ENCODE measurements at regions not wholly inside any gene's neighbourhood (a gene's known extent, or its start where the extent isn't known, plus 50 kb on each side); places are given as distances from the start of the nearest gene placed in this dataset.
"Not testable (repeated sequence)": the region's sequence is repeated elsewhere in the genome, so short reads cannot be mapped to it uniquely, and the experiment has no call there.

DNA sequence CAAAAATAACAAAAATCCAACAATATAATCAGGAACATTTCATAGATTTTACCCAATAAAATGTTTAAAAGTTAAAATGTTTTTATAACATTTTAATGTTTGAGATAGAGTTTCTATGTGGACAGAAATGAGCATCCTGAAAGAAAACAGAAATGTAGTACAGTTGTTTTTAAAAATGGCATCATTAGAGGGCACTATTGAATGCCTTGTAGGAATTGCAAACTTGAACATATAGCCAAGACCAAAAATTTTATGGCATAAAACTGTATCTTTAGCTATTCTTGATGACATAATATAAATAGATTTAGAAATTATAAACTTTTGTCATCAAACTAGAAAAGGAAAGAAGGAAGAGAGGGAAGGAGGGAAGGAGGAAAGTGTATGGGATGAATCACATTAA, 1372.7 kb downstream of the GATA3 start:
- no peaks in the 10 kb centered on the region for H3K4me1 ChIP-seq (ENCODE audit: control insufficient read depth in 2 of 2, insufficient read depth in 2 of 2, low read length in 1 of 2)
- no peaks in the 10 kb centered on the region for H3K9me3 ChIP-seq (ENCODE audit: control insufficient read depth in 2 of 2, insufficient read depth in 1 of 2, low read depth in 1 of 2, low read length in 1 of 2)
- no peaks in the 10 kb centered on the region for H3K27me3 ChIP-seq (ENCODE audit: control insufficient read depth in 1 of 2, insufficient read depth in 2 of 2, low read length in 2 of 2)
- H3K36me3 ChIP-seq (ENCODE audit: control insufficient read depth in 2 of 2, insufficient read depth in 2 of 2, low read length in 1 of 2), result no peaks in the 10 kb centered on the region
- no peak overlapping the region for H3K4me3 ChIP-seq (ENCODE audit: low read depth in 1 of 2, low read length in 2 of 2)
- no peak overlapping the region for H3K27ac ChIP-seq (ENCODE audit: low read depth in 2 of 2, low read length in 1 of 2)

GRCh38 chr10:9437131-9437530, 1382.6 kb downstream of the GATA3 start:
- Histone ChIP-seq H3K4me3 (ENCODE audit: low read depth in 1 of 2, low read length in 2 of 2) (no peak overlapping the region), H3K27ac (ENCODE audit: low read depth in 2 of 2, low read length in 1 of 2) (no peak overlapping the region), H3K36me3 (ENCODE audit: control insufficient read depth in 2 of 2, insufficient read depth in 2 of 2, low read length in 1 of 2) (no peaks in the 10 kb centered on the region), H3K4me1 (ENCODE audit: control insufficient read depth in 2 of 2, insufficient read depth in 2 of 2, low read length in 1 of 2) (no peaks in the 10 kb centered on the region), H3K27me3 (ENCODE audit: control insufficient read depth in 1 of 2, insufficient read depth in 2 of 2, low read length in 2 of 2) (no peaks in the 10 kb centered on the region), H3K9me3 (ENCODE audit: control insufficient read depth in 2 of 2, insufficient read depth in 1 of 2, low read depth in 1 of 2, low read length in 1 of 2) (no peaks in the 10 kb centered on the region)
- 62 to 66% methylated on average over 2 of the region's 2 CpGs for WGBS, 2 donors

- no peak overlapping the region for H3K4me3 ChIP-seq (ENCODE audit: low read depth in 1 of 2, low read length in 2 of 2)
- WGBS, 2 donors, result 45 to 46% methylated on average over 1 of the region's 1 CpG
- no peaks in the 10 kb centered on the region for H3K9me3 ChIP-seq (ENCODE audit: control insufficient read depth in 2 of 2, insufficient read depth in 1 of 2, low read depth in 1 of 2, low read length in 1 of 2)
- no peaks in the 10 kb centered on the region for H3K36me3 ChIP-seq (ENCODE audit: control insufficient read depth in 2 of 2, insufficient read depth in 2 of 2, low read length in 1 of 2)
- H3K4me1 ChIP-seq (ENCODE audit: control insufficient read depth in 2 of 2, insufficient read depth in 2 of 2, low read length in 1 of 2), result no peaks in the 10 kb centered on the region
- H3K27ac ChIP-seq (ENCODE audit: low read depth in 2 of 2, low read length in 1 of 2), result no peak overlapping the region
- H3K27me3 ChIP-seq (ENCODE audit: control insufficient read depth in 1 of 2, insufficient read depth in 2 of 2, low read length in 2 of 2), result no peaks in the 10 kb centered on the region
Observed at GRCh38 chr10:9443758-9444157, 1389.3 kb downstream of the GATA3 start.

- WGBS, 2 donors, result 42 to 55% methylated on average over 2 of the region's 2 CpGs
- H3K4me3 ChIP-seq (ENCODE audit: low read depth in 1 of 2, low read length in 2 of 2), result no peak overlapping the region
- no peak overlapping the region for H3K27ac ChIP-seq (ENCODE audit: low read depth in 2 of 2, low read length in 1 of 2)
- no peaks in the 10 kb centered on the region for H3K36me3 ChIP-seq (ENCODE audit: control insufficient read depth in 2 of 2, insufficient read depth in 2 of 2, low read length in 1 of 2)
- no peaks in the 10 kb centered on the region for H3K27me3 ChIP-seq (ENCODE audit: control insufficient read depth in 1 of 2, insufficient read depth in 2 of 2, low read length in 2 of 2)
- no peaks in the 10 kb centered on the region for H3K9me3 ChIP-seq (ENCODE audit: control insufficient read depth in 2 of 2, insufficient read depth in 1 of 2, low read depth in 1 of 2, low read length in 1 of 2)
- H3K4me1 ChIP-seq (ENCODE audit: control insufficient read depth in 2 of 2, insufficient read depth in 2 of 2, low read length in 1 of 2), result no peaks in the 10 kb centered on the region
Observed at GRCh38 chr10:9449530-9449929, 1395.0 kb downstream of the GATA3 start.

DNA sequence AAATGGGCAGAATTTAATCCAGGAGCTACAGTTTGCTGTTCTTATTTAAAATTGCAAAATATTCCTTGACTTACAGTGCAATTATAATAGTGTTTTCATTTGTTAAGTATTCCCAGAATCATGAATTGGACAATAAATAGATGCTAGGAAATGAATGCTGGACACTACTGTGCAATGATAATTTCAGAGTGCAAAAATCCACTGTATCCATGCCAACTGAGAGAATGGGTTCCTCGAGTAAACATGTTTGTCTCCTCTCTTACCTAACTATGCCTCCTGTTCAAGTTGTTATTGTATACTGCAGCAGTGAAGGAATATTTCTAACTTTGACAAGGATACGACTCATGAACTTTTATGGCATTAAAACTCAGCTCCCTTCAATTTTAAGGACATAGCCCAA, 1396.3 kb downstream of the GATA3 start:
- Histone ChIP-seq H3K27ac (ENCODE audit: low read depth in 2 of 2, low read length in 1 of 2) (no peak overlapping the region), H3K36me3 (ENCODE audit: control insufficient read depth in 2 of 2, insufficient read depth in 2 of 2, low read length in 1 of 2) (no peaks in the 10 kb centered on the region), H3K27me3 (ENCODE audit: control insufficient read depth in 1 of 2, insufficient read depth in 2 of 2, low read length in 2 of 2) (no peaks in the 10 kb centered on the region), H3K9me3 (ENCODE audit: control insufficient read depth in 2 of 2, insufficient read depth in 1 of 2, low read depth in 1 of 2, low read length in 1 of 2) (no peaks in the 10 kb centered on the region), H3K4me3 (ENCODE audit: low read depth in 1 of 2, low read length in 2 of 2) (no peak overlapping the region), H3K4me1 (ENCODE audit: control insufficient read depth in 2 of 2, insufficient read depth in 2 of 2, low read length in 1 of 2) (no peaks in the 10 kb centered on the region)
- WGBS, 2 donors, result 67 to 69% methylated on average over 2 of the region's 2 CpGs

DNA sequence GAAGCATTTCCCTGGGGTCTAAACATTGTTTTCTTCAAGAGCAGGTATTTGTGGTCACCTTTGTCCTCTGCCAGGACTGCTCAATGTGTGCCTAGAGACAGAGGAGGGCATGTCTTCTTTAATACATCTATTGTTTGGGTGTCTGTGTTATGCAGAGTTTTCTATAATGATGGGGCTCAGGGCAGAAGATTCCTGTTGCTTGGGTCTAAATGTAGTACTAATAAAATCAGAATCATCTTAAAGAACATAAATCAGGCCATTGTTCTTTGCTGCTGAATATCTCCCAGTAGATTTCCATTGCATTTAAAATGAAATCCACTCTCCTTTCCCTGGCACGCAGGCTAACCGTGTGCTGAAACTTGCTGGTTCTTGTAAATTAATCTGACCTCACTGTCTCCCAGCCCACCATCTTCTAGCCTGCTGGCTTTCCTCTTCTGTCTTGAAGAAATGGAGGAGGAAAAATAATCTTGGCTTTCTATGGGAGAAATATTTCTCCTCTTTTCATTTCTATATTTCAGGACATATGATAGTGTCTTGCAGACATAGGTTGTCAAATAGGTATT, 1396.8 kb downstream of the GATA3 start:
- WGBS, 2 donors, result 88 to 95% methylated on average over 2 of the region's 2 CpGs
- no peak overlapping the region for H3K4me3 ChIP-seq (ENCODE audit: low read depth in 1 of 2, low read length in 2 of 2)
- H3K36me3 ChIP-seq (ENCODE audit: control insufficient read depth in 2 of 2, insufficient read depth in 2 of 2, low read length in 1 of 2), result no peaks in the 10 kb centered on the region
- no peaks in the 10 kb centered on the region for H3K4me1 ChIP-seq (ENCODE audit: control insufficient read depth in 2 of 2, insufficient read depth in 2 of 2, low read length in 1 of 2)
- no peak overlapping the region for H3K27ac ChIP-seq (ENCODE audit: low read depth in 2 of 2, low read length in 1 of 2)
- no peaks in the 10 kb centered on the region for H3K27me3 ChIP-seq (ENCODE audit: control insufficient read depth in 1 of 2, insufficient read depth in 2 of 2, low read length in 2 of 2)
- no peaks in the 10 kb centered on the region for H3K9me3 ChIP-seq (ENCODE audit: control insufficient read depth in 2 of 2, insufficient read depth in 1 of 2, low read depth in 1 of 2, low read length in 1 of 2)

GRCh38 chr10:9452056-9452455, 1397.6 kb downstream of the GATA3 start:
- Histone ChIP-seq H3K4me1 (ENCODE audit: control insufficient read depth in 2 of 2, insufficient read depth in 2 of 2, low read length in 1 of 2) (no peaks in the 10 kb centered on the region), H3K27ac (ENCODE audit: low read depth in 2 of 2, low read length in 1 of 2) (no peak overlapping the region), H3K27me3 (ENCODE audit: control insufficient read depth in 1 of 2, insufficient read depth in 2 of 2, low read length in 2 of 2) (no peaks in the 10 kb centered on the region), H3K4me3 (ENCODE audit: low read depth in 1 of 2, low read length in 2 of 2) (no peak overlapping the region), H3K9me3 (ENCODE audit: control insufficient read depth in 2 of 2, insufficient read depth in 1 of 2, low read depth in 1 of 2, low read length in 1 of 2) (no peaks in the 10 kb centered on the region), H3K36me3 (ENCODE audit: control insufficient read depth in 2 of 2, insufficient read depth in 2 of 2, low read length in 1 of 2) (no peaks in the 10 kb centered on the region)
- 67 to 69% methylated on average over 1 of the region's 1 CpG for WGBS, 2 donors

DNA sequence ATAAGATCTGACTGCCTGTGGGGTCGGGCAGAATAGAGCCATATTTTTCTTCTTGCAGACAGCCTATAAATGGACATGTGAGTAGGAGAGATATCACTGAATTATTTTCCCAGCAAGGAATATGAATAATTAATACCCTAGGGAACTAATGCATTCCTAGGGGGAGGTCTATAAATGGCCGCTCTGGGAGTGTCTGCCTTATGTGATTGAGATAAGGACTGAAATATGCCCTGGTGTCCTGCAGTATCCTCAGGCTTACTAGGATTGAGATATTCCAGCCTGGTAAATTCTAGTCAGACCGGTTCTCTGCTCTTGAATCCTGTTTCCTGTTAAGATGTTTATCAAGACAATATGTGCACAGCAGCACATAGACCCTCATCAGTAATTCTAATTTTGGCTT, 1399.4 kb downstream of the GATA3 start:
- not testable (repeated sequence) for H3K36me3 ChIP-seq (ENCODE audit: control insufficient read depth in 2 of 2, insufficient read depth in 2 of 2, low read length in 1 of 2); H3K4me1 ChIP-seq (ENCODE audit: control insufficient read depth in 2 of 2, insufficient read depth in 2 of 2, low read length in 1 of 2); H3K9me3 ChIP-seq (ENCODE audit: control insufficient read depth in 2 of 2, insufficient read depth in 1 of 2, low read depth in 1 of 2, low read length in 1 of 2); H3K27ac ChIP-seq (ENCODE audit: low read depth in 2 of 2, low read length in 1 of 2); H3K4me3 ChIP-seq (ENCODE audit: low read depth in 1 of 2, low read length in 2 of 2); H3K27me3 ChIP-seq (ENCODE audit: control insufficient read depth in 1 of 2, insufficient read depth in 2 of 2, low read length in 2 of 2)
- WGBS, 2 donors, result 80 to 86% methylated on average over 3 of the region's 3 CpGs

GRCh38 chr10:9469663-9470205, 1415.2 kb downstream of the GATA3 start:
- Histone ChIP-seq H3K9me3 (ENCODE audit: control insufficient read depth in 2 of 2, insufficient read depth in 1 of 2, low read depth in 1 of 2, low read length in 1 of 2) (no peaks in the 10 kb centered on the region), H3K27ac (ENCODE audit: low read depth in 2 of 2, low read length in 1 of 2) (no peak overlapping the region), H3K4me1 (ENCODE audit: control insufficient read depth in 2 of 2, insufficient read depth in 2 of 2, low read length in 1 of 2) (no peaks in the 10 kb centered on the region), H3K27me3 (ENCODE audit: control insufficient read depth in 1 of 2, insufficient read depth in 2 of 2, low read length in 2 of 2) (no peaks in the 10 kb centered on the region), H3K4me3 (ENCODE audit: low read depth in 1 of 2, low read length in 2 of 2) (no peak overlapping the region), H3K36me3 (ENCODE audit: control insufficient read depth in 2 of 2, insufficient read depth in 2 of 2, low read length in 1 of 2) (no peaks in the 10 kb centered on the region)
- 80% methylated on average over 2 of the region's 2 CpGs for WGBS, 2 donors

DNA sequence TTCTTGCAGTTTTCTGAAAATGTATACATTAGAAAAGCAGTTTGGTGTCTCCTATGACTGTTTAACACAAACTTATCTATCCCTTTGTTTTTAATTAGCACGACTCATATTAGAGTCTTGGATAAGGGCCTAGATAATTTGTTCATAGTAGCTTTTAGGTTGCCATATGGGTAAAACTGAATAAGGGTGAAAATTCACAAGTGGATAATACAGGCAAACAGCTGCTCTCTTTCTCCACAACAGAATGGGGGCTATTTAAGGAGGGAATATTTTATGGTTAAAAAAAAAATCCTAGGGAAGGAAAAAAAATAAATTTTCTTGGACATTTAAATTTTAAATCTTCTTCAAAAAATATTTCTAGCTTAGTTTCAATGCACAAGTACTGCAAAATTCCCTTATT, 1416.1 kb downstream of the GATA3 start:
- 63 to 67% methylated on average over 1 of the region's 1 CpG for WGBS, 2 donors
- H3K9me3 ChIP-seq (ENCODE audit: control insufficient read depth in 2 of 2, insufficient read depth in 1 of 2, low read depth in 1 of 2, low read length in 1 of 2), result no peaks in the 10 kb centered on the region

More for the DNA sequence above, 1416.1 kb downstream of the GATA3 start:
- Histone ChIP-seq H3K27me3 (ENCODE audit: control insufficient read depth in 1 of 2, insufficient read depth in 2 of 2, low read length in 2 of 2) (no peaks in the 10 kb centered on the region), H3K4me3 (ENCODE audit: low read depth in 1 of 2, low read length in 2 of 2) (no peak overlapping the region), H3K4me1 (ENCODE audit: control insufficient read depth in 2 of 2, insufficient read depth in 2 of 2, low read length in 1 of 2) (no peaks in the 10 kb centered on the region), H3K27ac (ENCODE audit: low read depth in 2 of 2, low read length in 1 of 2) (no peak overlapping the region), H3K36me3 (ENCODE audit: control insufficient read depth in 2 of 2, insufficient read depth in 2 of 2, low read length in 1 of 2) (no peaks in the 10 kb centered on the region)

Measured in esophagus (tissue), 2 donors.